ENCODE measurements at regions not wholly inside any gene's neighbourhood (a gene's known extent, or its start where the extent isn't known, plus 50 kb on each side); places are given as distances from the start of the nearest gene placed in this dataset.
"Not testable (repeated sequence)": the region's sequence is repeated elsewhere in the genome, so short reads cannot be mapped to it uniquely, and the experiment has no call there.

DNA sequence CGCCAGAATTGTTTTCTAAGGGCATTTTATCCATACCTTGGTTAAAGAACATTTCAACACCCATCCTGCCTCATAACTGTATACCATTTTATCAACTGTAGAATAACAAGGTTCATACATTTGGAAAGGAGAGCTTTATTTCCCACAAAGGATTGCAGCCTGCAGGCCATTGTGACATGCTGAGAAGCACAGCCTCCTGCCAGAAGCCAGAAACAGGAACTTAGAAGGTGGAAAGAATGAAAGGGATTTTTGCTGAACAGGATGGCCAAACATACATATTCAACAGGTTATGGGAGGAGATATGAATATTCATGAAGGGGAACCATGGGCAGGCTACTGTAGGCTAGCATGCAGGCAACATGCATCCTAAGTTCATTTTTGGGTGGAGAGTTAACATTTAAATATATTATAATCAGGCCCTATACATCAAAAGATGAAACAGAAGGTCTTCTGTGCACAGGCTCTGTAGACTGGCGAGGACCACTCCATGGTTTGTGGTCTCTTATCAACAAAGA, 59.9 kb upstream of the DIRAS2 start:
- H4K20me1 ChIP-seq (ENCODE audit: insufficient read depth, low read length, poor library complexity, severe bottlenecking) = no peaks in the 10 kb centered on the region
- TF ChIP-seq EZH2phosphoT487 (IDR thresholded peaks at IDR 0.05; ENCODE audit: borderline replicate concordance) = no peak
- TF ChIP-seq, protein P1, sequence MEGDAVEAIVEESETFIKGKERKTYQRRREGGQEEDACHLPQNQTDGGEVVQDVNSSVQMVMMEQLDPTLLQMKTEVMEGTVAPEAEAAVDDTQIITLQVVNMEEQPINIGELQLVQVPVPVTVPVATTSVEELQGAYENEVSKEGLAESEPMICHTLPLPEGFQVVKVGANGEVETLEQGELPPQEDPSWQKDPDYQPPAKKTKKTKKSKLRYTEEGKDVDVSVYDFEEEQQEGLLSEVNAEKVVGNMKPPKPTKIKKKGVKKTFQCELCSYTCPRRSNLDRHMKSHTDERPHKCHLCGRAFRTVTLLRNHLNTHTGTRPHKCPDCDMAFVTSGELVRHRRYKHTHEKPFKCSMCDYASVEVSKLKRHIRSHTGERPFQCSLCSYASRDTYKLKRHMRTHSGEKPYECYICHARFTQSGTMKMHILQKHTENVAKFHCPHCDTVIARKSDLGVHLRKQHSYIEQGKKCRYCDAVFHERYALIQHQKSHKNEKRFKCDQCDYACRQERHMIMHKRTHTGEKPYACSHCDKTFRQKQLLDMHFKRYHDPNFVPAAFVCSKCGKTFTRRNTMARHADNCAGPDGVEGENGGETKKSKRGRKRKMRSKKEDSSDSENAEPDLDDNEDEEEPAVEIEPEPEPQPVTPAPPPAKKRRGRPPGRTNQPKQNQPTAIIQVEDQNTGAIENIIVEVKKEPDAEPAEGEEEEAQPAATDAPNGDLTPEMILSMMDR (conservative IDR thresholded peaks at IDR 0.05; ENCODE audit: low read length) = no peak
- no peak overlapping the region for H3K4me3 ChIP-seq (ENCODE audit: low read length, poor library complexity, severe bottlenecking)
- no peaks in the 10 kb centered on the region for H3K4me1 ChIP-seq (ENCODE audit: insufficient read depth, low read length, poor library complexity, severe bottlenecking)
- no peak overlapping the region for H3K9ac ChIP-seq (ENCODE audit: low read depth, low read length, poor library complexity, severe bottlenecking)
- no peak overlapping the region for H2AFZ ChIP-seq (ENCODE audit: low read length)
- H3K27me3 ChIP-seq (ENCODE audit: insufficient read depth, low read length, poor library complexity, severe bottlenecking) = no peaks in the 10 kb centered on the region
- H3K9me2 ChIP-seq (replicated peaks; ENCODE audit: low read depth, low read length) = no peaks in the 10 kb centered on the region
- no peaks in the 10 kb centered on the region for H3F3A ChIP-seq (ENCODE audit: low read depth)
- no peaks in the 10 kb centered on the region for H3K9me3 ChIP-seq (ENCODE audit: insufficient read depth, low read depth, low read length)
- no peaks in the 10 kb centered on the region for H3K36me3 ChIP-seq (ENCODE audit: insufficient read depth, low read length)
- H3K79me2 ChIP-seq (ENCODE audit: insufficient read depth, low read length) = no peaks in the 10 kb centered on the region
- no peak overlapping the region for H3K4me2 ChIP-seq (ENCODE audit: low read depth, low read length, poor library complexity, severe bottlenecking)

DNA sequence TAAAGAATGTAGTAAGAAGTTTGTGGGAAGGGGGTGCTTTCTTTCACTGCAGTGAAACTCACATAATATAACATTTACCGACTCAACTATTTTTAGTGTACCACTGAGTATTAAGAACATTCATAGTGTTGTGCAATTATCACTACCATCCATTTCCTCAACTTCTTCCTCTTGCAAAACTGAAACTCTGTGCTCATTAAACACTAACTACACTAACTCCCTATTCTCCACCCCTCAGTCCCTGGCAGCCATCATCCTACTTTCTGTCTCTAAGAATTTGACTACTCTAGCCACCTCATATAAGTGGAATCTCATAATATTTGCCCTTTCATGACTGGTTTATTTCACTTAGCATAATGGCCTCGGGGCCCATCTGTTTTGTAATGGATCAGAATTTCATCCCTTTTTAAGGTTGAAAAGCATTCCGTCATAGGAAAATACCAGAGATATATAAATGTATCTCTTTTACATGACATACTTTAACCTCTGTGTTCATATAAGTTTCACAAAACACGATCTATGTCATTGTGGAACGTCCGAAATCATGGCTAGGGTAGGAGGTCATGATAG, 56.3 kb upstream of the DIRAS2 start:
- Histone ChIP-seq H3K4me3 (ENCODE audit: low read length, poor library complexity, severe bottlenecking) (no peak overlapping the region), H2AFZ (ENCODE audit: low read length) (no peak overlapping the region), H3K4me1 (ENCODE audit: insufficient read depth, low read length, poor library complexity, severe bottlenecking) (no peaks in the 10 kb centered on the region), H4K20me1 (ENCODE audit: insufficient read depth, low read length, poor library complexity, severe bottlenecking) (no peaks in the 10 kb centered on the region), H3K79me2 (ENCODE audit: insufficient read depth, low read length) (no peaks in the 10 kb centered on the region), H3K9me3 (ENCODE audit: insufficient read depth, low read depth, low read length) (no peaks in the 10 kb centered on the region), H3K36me3 (ENCODE audit: insufficient read depth, low read length) (no peaks in the 10 kb centered on the region), H3K9ac (ENCODE audit: low read depth, low read length, poor library complexity, severe bottlenecking) (no peak overlapping the region), H3K9me2 (replicated peaks; ENCODE audit: low read depth, low read length) (no peaks in the 10 kb centered on the region), H3K4me2 (ENCODE audit: low read depth, low read length, poor library complexity, severe bottlenecking) (no peak overlapping the region), H3K27me3 (ENCODE audit: insufficient read depth, low read length, poor library complexity, severe bottlenecking) (no peaks in the 10 kb centered on the region), H3F3A (ENCODE audit: low read depth) (no peaks in the 10 kb centered on the region)
- TF ChIP-seq, protein P1 (conservative IDR thresholded peaks at IDR 0.05; ENCODE audit: low read length) = no peak
- TF ChIP-seq EZH2phosphoT487 (IDR thresholded peaks at IDR 0.05; ENCODE audit: borderline replicate concordance) = no peak

DNA sequence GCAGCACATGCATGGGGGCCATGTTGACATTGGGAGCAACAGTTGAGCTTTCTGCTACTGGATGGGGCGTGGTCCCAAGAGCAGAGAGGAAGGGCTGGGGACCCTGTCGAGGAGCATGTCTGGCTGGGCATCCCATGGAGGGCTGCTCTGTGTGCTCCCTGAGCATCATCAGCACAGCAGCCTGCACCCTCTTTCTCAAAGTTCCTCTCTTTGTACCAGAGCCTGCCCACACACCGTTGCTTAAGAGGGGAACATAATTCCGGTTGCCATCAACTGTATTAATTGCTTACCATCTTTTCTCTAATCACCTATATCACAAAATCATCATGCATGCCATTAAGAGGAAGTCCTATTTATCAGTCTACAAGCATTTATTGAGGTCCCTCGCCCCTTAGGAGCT, 55.2 kb upstream of the DIRAS2 start:
- Histone ChIP-seq H3K9me3 (ENCODE audit: insufficient read depth, low read depth, low read length) (no peaks in the 10 kb centered on the region), H3K27me3 (ENCODE audit: insufficient read depth, low read length, poor library complexity, severe bottlenecking) (no peaks in the 10 kb centered on the region), H3K4me2 (ENCODE audit: low read depth, low read length, poor library complexity, severe bottlenecking) (no peak overlapping the region), H3K36me3 (ENCODE audit: insufficient read depth, low read length) (no peaks in the 10 kb centered on the region), H3K9me2 (replicated peaks; ENCODE audit: low read depth, low read length) (no peaks in the 10 kb centered on the region), H3K79me2 (ENCODE audit: insufficient read depth, low read length) (no peaks in the 10 kb centered on the region), H3F3A (ENCODE audit: low read depth) (no peaks in the 10 kb centered on the region), H3K9ac (ENCODE audit: low read depth, low read length, poor library complexity, severe bottlenecking) (no peak overlapping the region), H3K4me1 (ENCODE audit: insufficient read depth, low read length, poor library complexity, severe bottlenecking) (no peaks in the 10 kb centered on the region), H4K20me1 (ENCODE audit: insufficient read depth, low read length, poor library complexity, severe bottlenecking) (no peaks in the 10 kb centered on the region), H2AFZ (ENCODE audit: low read length) (no peak overlapping the region), H3K4me3 (ENCODE audit: low read length, poor library complexity, severe bottlenecking) (no peak overlapping the region)
- no peak for TF ChIP-seq EZH2phosphoT487 (IDR thresholded peaks at IDR 0.05; ENCODE audit: borderline replicate concordance)
- TF ChIP-seq, protein P1 (conservative IDR thresholded peaks at IDR 0.05; ENCODE audit: low read length) = no peak

DNA sequence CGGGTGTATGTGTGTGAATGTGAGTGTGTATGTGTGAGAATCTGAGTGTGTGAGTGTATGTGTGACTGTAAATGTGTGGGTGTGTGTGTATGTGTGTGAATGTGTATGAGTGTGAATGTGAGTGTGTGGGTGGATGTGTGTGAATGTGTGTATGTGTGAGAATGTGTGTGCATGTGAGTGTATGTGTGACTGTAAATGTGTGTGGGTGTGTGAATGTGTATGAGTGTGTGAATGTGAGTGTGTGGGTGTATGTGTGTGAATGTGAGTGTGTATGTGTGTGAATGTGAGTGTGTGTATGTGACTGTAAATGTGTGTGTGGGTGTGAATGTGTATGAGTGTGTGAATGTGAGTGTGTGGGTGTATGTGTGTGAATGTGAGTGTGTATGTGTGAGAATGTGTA, 51.6 kb upstream of the DIRAS2 start:
- H3K9me3 ChIP-seq (ENCODE audit: insufficient read depth, low read depth, low read length); H3K9ac ChIP-seq (ENCODE audit: low read depth, low read length, poor library complexity, severe bottlenecking); H2AFZ ChIP-seq (ENCODE audit: low read length); H3K79me2 ChIP-seq (ENCODE audit: insufficient read depth, low read length); H3K9me2 ChIP-seq (replicated peaks; ENCODE audit: low read depth, low read length); H3K27me3 ChIP-seq (ENCODE audit: insufficient read depth, low read length, poor library complexity, severe bottlenecking); H3F3A ChIP-seq (ENCODE audit: low read depth); H3K4me3 ChIP-seq (ENCODE audit: low read length, poor library complexity, severe bottlenecking); H3K4me2 ChIP-seq (ENCODE audit: low read depth, low read length, poor library complexity, severe bottlenecking); H3K4me1 ChIP-seq (ENCODE audit: insufficient read depth, low read length, poor library complexity, severe bottlenecking); H3K36me3 ChIP-seq (ENCODE audit: insufficient read depth, low read length); H4K20me1 ChIP-seq (ENCODE audit: insufficient read depth, low read length, poor library complexity, severe bottlenecking): not testable (repeated sequence)
